Peyer's patch (tissue), 4 donors: ENCODE measurements at regions not wholly inside any gene's neighbourhood (a gene's known extent, or its start where the extent isn't known, plus 50 kb on each side); places are given as distances from the start of the nearest gene placed in this dataset.

Experiments used
- DNase-seq, 3 donors: peaks; one replicate each; pipeline ENCODE4 v3.0.0-alpha.2; 2017 to 2019
- H3K27ac ChIP-seq, 4 donors: fragments of 200-600 bp; sonication (generic); one replicate each; pipeline ENCODE4 v1.5.1; 2016 to 2019
- H3K27me3 ChIP-seq, 2 donors: fragments of 200-600 bp; sonication (generic); one replicate each; pipeline ENCODE4 v1.5.1; 2019
- H3K36me3 ChIP-seq, 3 donors: fragments of 200-600 bp; sonication (generic); one replicate each; pipeline ENCODE4 v1.5.1; 2016 to 2019
- H3K4me1 ChIP-seq, 4 donors: fragments of 200-600 bp; sonication (generic); one replicate each; pipeline ENCODE4 v1.5.1; 2016 to 2019
- H3K4me3 ChIP-seq, 4 donors: fragments of 200-600 bp; sonication (generic); 1 replicate in 3 of 4; 2 replicates in 1 of 4; pipeline ENCODE4 v1.5.1; 2016 to 2019; ENCODE audit warnings: mild to moderate bottlenecking in 1 of 4
- H3K9me3 ChIP-seq, 4 donors: fragments of 200-600 bp; sonication (generic); one replicate each; pipeline ENCODE4 v1.5.1; 2016 to 2019; ENCODE audit warnings: mild to moderate bottlenecking in 1 of 4
- POLR2A ChIP-seq, 2 donors: fragments of 450-650 bp; IDR thresholded peaks; one replicate each; pipeline ENCODE4 v1.5.1; 2017; ENCODE audit warnings: antibody characterized with exemption in 2 of 2, mild to moderate bottlenecking in 2 of 2, moderate library complexity in 2 of 2
- TF ChIP-seq, protein P1 (sequence below), 6 experiments: fragments of 450-650 bp in 4 of 6; fragments of 200-600 bp in 2 of 6; sonication (generic) in 1 of 6; IDR thresholded peaks; one replicate each; pipeline ENCODE4 v1.5.1; 2017 to 2019; ENCODE audit warnings: antibody characterized with exemption in 6 of 6, mild to moderate bottlenecking in 3 of 6, moderate library complexity in 1 of 6

DNA sequence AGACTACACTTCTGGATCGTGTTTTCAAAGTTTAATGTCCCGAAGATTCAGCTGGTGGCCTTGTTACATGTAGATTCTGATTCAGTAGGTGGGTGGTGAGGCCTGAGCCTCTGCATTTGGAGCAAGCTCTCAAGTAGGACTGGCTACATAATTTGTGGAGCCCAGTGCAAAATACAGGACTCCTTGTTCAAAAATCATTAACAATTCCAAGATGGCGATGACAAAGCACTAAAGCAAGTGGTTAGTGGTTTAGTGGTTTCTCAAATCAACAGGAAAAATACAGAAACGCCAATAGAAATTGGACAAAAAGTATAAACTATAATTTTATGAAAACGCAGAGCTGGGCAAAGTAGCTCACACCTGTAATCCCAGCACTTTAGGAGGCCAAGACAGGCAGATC, 133.7 kb upstream of the STMND1 start:
- Histone ChIP-seq H3K4me1 (peaks cover 0 to 5% (median 0%) of the 10 kb centered on the region in 4 donors), H3K36me3 (no peaks in the 10 kb centered on the region), H3K4me3 (no peak overlapping the region), H3K27me3 (no peaks in the 10 kb centered on the region), H3K9me3 (no peaks in the 10 kb centered on the region), H3K27ac (no peak overlapping the region)
- DNase-seq = no peak
- TF ChIP-seq, protein P1, sequence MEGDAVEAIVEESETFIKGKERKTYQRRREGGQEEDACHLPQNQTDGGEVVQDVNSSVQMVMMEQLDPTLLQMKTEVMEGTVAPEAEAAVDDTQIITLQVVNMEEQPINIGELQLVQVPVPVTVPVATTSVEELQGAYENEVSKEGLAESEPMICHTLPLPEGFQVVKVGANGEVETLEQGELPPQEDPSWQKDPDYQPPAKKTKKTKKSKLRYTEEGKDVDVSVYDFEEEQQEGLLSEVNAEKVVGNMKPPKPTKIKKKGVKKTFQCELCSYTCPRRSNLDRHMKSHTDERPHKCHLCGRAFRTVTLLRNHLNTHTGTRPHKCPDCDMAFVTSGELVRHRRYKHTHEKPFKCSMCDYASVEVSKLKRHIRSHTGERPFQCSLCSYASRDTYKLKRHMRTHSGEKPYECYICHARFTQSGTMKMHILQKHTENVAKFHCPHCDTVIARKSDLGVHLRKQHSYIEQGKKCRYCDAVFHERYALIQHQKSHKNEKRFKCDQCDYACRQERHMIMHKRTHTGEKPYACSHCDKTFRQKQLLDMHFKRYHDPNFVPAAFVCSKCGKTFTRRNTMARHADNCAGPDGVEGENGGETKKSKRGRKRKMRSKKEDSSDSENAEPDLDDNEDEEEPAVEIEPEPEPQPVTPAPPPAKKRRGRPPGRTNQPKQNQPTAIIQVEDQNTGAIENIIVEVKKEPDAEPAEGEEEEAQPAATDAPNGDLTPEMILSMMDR (IDR thresholded peaks at IDR 0.05) = no peak
- TF ChIP-seq POLR2A (IDR thresholded peaks at IDR 0.05) = no peak

DNA sequence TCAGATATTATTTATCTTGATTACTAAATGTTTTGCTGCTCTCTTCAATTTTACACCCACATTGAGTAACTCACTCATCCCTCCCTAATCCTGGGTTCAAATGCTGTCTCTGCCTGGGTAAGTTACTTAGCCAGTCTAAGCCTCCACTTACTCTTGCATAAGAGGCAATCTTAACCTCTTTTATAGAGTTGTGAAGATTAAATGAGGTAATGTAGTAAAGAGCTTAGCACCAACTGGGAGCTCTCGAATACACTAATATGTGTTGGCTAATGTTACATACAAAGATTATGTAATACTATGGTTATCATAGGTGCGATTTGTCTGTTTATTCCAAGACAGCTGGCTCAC, 134.4 kb upstream of the STMND1 start:
- Histone ChIP-seq H3K36me3 (no peaks in the 10 kb centered on the region), H3K9me3 (no peaks in the 10 kb centered on the region), H3K27me3 (no peaks in the 10 kb centered on the region), H3K4me1 (peaks cover 0 to 5% (median 0%) of the 10 kb centered on the region in 4 donors), H3K27ac (no peak overlapping the region), H3K4me3 (no peak overlapping the region)
- DNase-seq = no peak
- no peak for TF ChIP-seq POLR2A (IDR thresholded peaks at IDR 0.05)
- TF ChIP-seq, protein P1 (IDR thresholded peaks at IDR 0.05) = no peak

GRCh38 chr6:16966791-16967469, 134.9 kb upstream of the STMND1 start:
- no peak for DNase-seq
- Histone ChIP-seq H3K9me3 (no peaks in the 10 kb centered on the region), H3K4me3 (no peak overlapping the region)

DNA sequence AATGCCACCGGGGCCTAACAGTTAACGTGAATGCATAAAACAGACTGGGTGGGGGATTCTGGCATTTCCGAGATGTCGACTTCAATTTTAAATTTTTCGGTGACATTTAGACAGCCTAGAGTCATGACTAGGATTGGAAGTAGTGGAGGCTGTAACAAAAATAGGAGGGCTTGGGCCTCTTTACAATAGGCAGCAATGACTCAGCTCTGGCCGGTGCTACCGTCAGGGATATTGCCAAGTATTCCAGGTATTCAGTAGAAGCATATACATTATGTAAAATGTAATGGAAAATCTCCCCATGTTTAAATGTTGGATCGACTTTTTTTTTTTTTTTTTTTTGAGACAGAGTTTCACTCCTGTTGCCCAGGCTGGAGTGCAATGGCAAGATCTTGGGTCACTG, 136.2 kb upstream of the STMND1 start:
- Histone ChIP-seq H3K27ac (no peak overlapping the region), H3K9me3 (no peaks in the 10 kb centered on the region), H3K4me3 (no peak overlapping the region), H3K27me3 (no peaks in the 10 kb centered on the region), H3K36me3 (no peaks in the 10 kb centered on the region), H3K4me1 (peaks cover 0 to 5% (median 0%) of the 10 kb centered on the region in 4 donors)
- DNase-seq = no peak
- TF ChIP-seq POLR2A (IDR thresholded peaks at IDR 0.05) = no peak
- TF ChIP-seq, protein P1 (IDR thresholded peaks at IDR 0.05) = no peak

More at GRCh38 chr6:16966791-16967469, 134.9 kb upstream of the STMND1 start:
- no peak overlapping the region for H3K27ac ChIP-seq
- no peak for TF ChIP-seq POLR2A (IDR thresholded peaks at IDR 0.05)
- TF ChIP-seq, protein P1 (IDR thresholded peaks at IDR 0.05) = no peak
- peaks cover 0 to 5% (median 0%) of the 10 kb centered on the region in 4 donors for H3K4me1 ChIP-seq
- H3K27me3 ChIP-seq = no peaks in the 10 kb centered on the region
- no peaks in the 10 kb centered on the region for H3K36me3 ChIP-seq

DNA sequence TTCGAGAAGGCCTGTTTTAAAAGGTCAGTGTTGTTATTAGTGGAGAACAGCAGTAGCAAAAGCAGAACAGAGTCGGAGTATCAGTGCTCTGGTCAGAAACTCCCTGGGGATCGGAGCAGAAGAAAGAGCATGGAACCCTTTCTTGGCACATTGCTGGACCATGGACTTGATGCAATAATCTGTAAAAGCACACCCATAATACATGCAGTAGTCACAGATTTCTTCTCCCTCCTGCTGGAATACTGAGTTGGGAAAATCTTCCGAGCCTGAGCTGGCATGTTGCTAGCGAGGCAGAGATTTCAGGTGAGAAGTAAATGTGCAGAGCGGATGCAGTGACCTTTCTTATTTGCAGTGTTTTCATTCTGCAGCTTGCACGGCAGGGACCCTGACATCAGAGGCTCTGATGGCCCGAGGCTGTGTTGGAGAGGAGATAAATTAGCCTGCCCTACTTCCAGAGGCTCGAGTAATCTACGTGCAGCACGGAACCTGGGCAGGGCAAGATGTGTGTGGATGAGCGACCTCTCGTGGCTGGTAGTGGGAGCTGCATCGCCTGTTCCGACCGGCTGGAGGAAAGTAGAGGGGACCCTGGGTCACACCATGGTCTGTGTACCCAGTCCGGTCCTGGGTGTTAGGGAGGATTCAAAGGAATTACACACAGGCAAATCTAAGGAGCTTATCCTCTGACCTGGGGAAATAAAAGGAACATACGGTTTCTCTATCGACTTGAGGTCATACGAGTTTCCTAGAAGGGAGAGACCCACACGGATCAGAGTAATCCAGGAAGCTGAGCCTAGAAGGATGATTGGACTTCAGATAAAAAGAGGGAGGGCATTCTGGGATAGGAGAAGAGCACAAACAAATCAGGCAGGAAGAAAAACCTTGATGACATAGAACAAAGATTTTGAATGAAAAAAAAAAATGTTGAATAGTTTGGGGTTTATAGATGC, 137.0 kb upstream of the STMND1 start:
- no peak for TF ChIP-seq POLR2A (IDR thresholded peaks at IDR 0.05)
- TF ChIP-seq, protein P1 (IDR thresholded peaks at IDR 0.05) = peak; percentile 23 to 77 (median 64)
- H3K9me3 ChIP-seq = no peaks in the 10 kb centered on the region
- peak overlapping the region in 1 of 4 donors; percentile 5 for H3K4me3 ChIP-seq

More for the DNA sequence above, 137.0 kb upstream of the STMND1 start:
- DNase-seq = peak; percentile 47 to 76 (median 68)
- Histone ChIP-seq H3K27ac (no peak overlapping the region), H3K4me1 (peaks cover 0 to 5% (median 0%) of the 10 kb centered on the region in 4 donors), H3K27me3 (no peaks in the 10 kb centered on the region), H3K36me3 (no peaks in the 10 kb centered on the region)
